CD4-positive, CD25-positive, alpha-beta regulatory T cell (primary cell): ENCODE measurements at regions not wholly inside any gene's neighbourhood (a gene's known extent, or its start where the extent isn't known, plus 50 kb on each side); places are given as distances from the start of the nearest gene placed in this dataset.

Experiments used
- ATAC-seq, 2 donors: fragments of 150-1000 bp; cut with Tn5 transposase; one replicate each; pipeline ENCODE4 v1.10.0; 2021; ENCODE audit warnings: low read depth in 2 of 2, moderate number of reproducible peaks in 2 of 2, moderate library complexity in 1 of 2
- DNase-seq, 3 donors: peaks; one replicate each; pipeline versions ENCODE4 v3.0.0 to v3.0.0-alpha.2; 2012 to 2022; ENCODE audit warnings: mixed read lengths in 1 of 3
- H3K27ac ChIP-seq: one replicate; pipeline ENCODE4 v1.7.0; 2013; ENCODE audit warnings: mild to moderate bottlenecking, low read length; ENCODE audit not compliant: insufficient read depth, poor library complexity, severe bottlenecking
- H3K27me3 ChIP-seq: one replicate; pipeline ENCODE4 v1.7.0; 2013; ENCODE audit warnings: low read length; ENCODE audit not compliant: control insufficient read depth, insufficient read depth
- H3K36me3 ChIP-seq: one replicate; pipeline ENCODE4 v1.7.0; 2013; ENCODE audit warnings: mild to moderate bottlenecking, low read length, moderate library complexity; ENCODE audit not compliant: control insufficient read depth, insufficient read depth
- H3K4me1 ChIP-seq: 2 replicates; pipeline ENCODE4 v1.7.0; 2013; ENCODE audit warnings: mild to moderate bottlenecking, low read length; ENCODE audit not compliant: insufficient read depth, control insufficient read depth, poor library complexity, severe bottlenecking
- H3K4me3 ChIP-seq: one replicate; pipeline ENCODE4 v1.7.0; 2013; ENCODE audit warnings: low read depth, mild to moderate bottlenecking, low read length, moderate library complexity
- H3K9me3 ChIP-seq, 2 experiments: 1 replicate in 1 of 2; 2 replicates in 1 of 2; pipeline ENCODE4 v1.7.0; 2013; ENCODE audit warnings: low read length in 2 of 2, mild to moderate bottlenecking in 1 of 2, moderate library complexity in 1 of 2; ENCODE audit not compliant: control insufficient read depth in 2 of 2
- H3K27ac Mint-ChIP-seq, 3 donors: one replicate each; pipeline ENCODE4 v1.8.0; 2020 to 2022; ENCODE audit warnings: mild to moderate bottlenecking in 3 of 3, mixed read lengths in 3 of 3, moderate library complexity in 2 of 3
- H3K27me3 Mint-ChIP-seq: one replicate; pipeline ENCODE4 v1.8.0; 2022; ENCODE audit warnings: mild to moderate bottlenecking, mixed read lengths
- H3K36me3 Mint-ChIP-seq: one replicate; pipeline ENCODE4 v1.8.0; 2020; ENCODE audit warnings: mixed read lengths
- H3K4me1 Mint-ChIP-seq, 4 donors: one replicate each; pipeline ENCODE4 v1.8.0; 2020 to 2022; ENCODE audit warnings: mixed read lengths in 4 of 4, mild to moderate bottlenecking in 1 of 4
- H3K4me3 Mint-ChIP-seq, 4 donors: one replicate each; pipeline ENCODE4 v1.8.0; 2020 to 2022; ENCODE audit warnings: mild to moderate bottlenecking in 4 of 4, mixed read lengths in 4 of 4, moderate library complexity in 3 of 4
- H3K9me3 Mint-ChIP-seq, 7 donors: one replicate each; pipeline ENCODE4 v1.8.0; 2020 to 2022; ENCODE audit warnings: mixed read lengths in 7 of 7, mild to moderate bottlenecking in 3 of 7, moderate library complexity in 2 of 7

GRCh38 chr1:69129538-69129937 lies 438.2 kb upstream of the LRRC7 start:
- no peaks in the 10 kb centered on the region for H3K36me3 ChIP-seq
- H3K4me1 ChIP-seq: no peaks in the 10 kb centered on the region
- Mint-ChIP-seq H3K27me3 (no peaks in the 10 kb centered on the region), H3K9me3 (peaks cover 0 to 21% (median 5%) of the 10 kb centered on the region in 7 donors), H3K36me3 (no peaks in the 10 kb centered on the region), H3K4me3 (no peak overlapping the region), H3K4me1 (no peaks in the 10 kb centered on the region), H3K27ac (no peak overlapping the region)
- H3K27ac ChIP-seq: no peak overlapping the region
- H3K27me3 ChIP-seq: no peaks in the 10 kb centered on the region
- peaks cover 0 to 1% of the 10 kb centered on the region in 2 experiments for H3K9me3 ChIP-seq
- ATAC-seq: no peak
- no peak overlapping the region for H3K4me3 ChIP-seq
- no peak for DNase-seq

- Mint-ChIP-seq H3K27ac (no peak overlapping the region), H3K27me3 (no peaks in the 10 kb centered on the region), H3K36me3 (no peaks in the 10 kb centered on the region), H3K4me3 (no peak overlapping the region), H3K9me3 (peaks cover 2 to 24% (median 5%) of the 10 kb centered on the region in 7 donors), H3K4me1 (no peaks in the 10 kb centered on the region)
- Histone ChIP-seq H3K27me3 (no peaks in the 10 kb centered on the region), H3K36me3 (no peaks in the 10 kb centered on the region), H3K9me3 (peaks cover 0 to 3% of the 10 kb centered on the region in 2 experiments), H3K4me1 (no peaks in the 10 kb centered on the region), H3K4me3 (no peak overlapping the region), H3K27ac (no peak overlapping the region)
- ATAC-seq (no peak), DNase-seq (no peak)
Measured at GRCh38 chr1:69138172-69138571, 429.6 kb upstream of the LRRC7 start.

- ATAC-seq: no peak
- peaks cover 0 to 24% (median 5%) of the 10 kb centered on the region in 7 donors for H3K9me3 Mint-ChIP-seq
- Histone ChIP-seq H3K4me3 (no peak overlapping the region), H3K36me3 (no peaks in the 10 kb centered on the region), H3K9me3 (peaks cover 0 to 3% of the 10 kb centered on the region in 2 experiments), H3K27ac (no peak overlapping the region), H3K27me3 (no peaks in the 10 kb centered on the region), H3K4me1 (no peaks in the 10 kb centered on the region)
- no peaks in the 10 kb centered on the region for H3K36me3 Mint-ChIP-seq
- H3K4me3 Mint-ChIP-seq: no peak overlapping the region
- H3K27me3 Mint-ChIP-seq: no peaks in the 10 kb centered on the region
- no peak for DNase-seq
- H3K4me1 Mint-ChIP-seq: no peaks in the 10 kb centered on the region
- no peak overlapping the region for H3K27ac Mint-ChIP-seq
Measured at GRCh38 chr1:69139007-69139406, 428.7 kb upstream of the LRRC7 start.

GRCh38 chr1:69146303-69146702 lies 421.4 kb upstream of the LRRC7 start:
- no peaks in the 10 kb centered on the region for H3K4me1 ChIP-seq
- no peak for ATAC-seq

GRCh38 chr1:69148731-69149130 lies 419.0 kb upstream of the LRRC7 start:
- no peaks in the 10 kb centered on the region for H3K36me3 ChIP-seq
- no peaks in the 10 kb centered on the region for H3K9me3 ChIP-seq
- Mint-ChIP-seq H3K36me3 (no peaks in the 10 kb centered on the region), H3K4me1 (no peaks in the 10 kb centered on the region), H3K9me3 (peaks cover 0 to 14% (median 2%) of the 10 kb centered on the region in 7 donors), H3K27ac (no peak overlapping the region), H3K4me3 (no peak overlapping the region), H3K27me3 (no peaks in the 10 kb centered on the region)
- H3K27ac ChIP-seq: no peak overlapping the region
- H3K4me3 ChIP-seq: no peak overlapping the region
- H3K4me1 ChIP-seq: no peaks in the 10 kb centered on the region
- DNase-seq: no peak
- H3K27me3 ChIP-seq: no peaks in the 10 kb centered on the region
- no peak for ATAC-seq

More at GRCh38 chr1:69146303-69146702, 421.4 kb upstream of the LRRC7 start:
- Mint-ChIP-seq H3K36me3 (no peaks in the 10 kb centered on the region), H3K27ac (no peak overlapping the region), H3K27me3 (no peaks in the 10 kb centered on the region), H3K4me1 (no peaks in the 10 kb centered on the region), H3K9me3 (peaks cover 0 to 9% (median 4%) of the 10 kb centered on the region in 7 donors), H3K4me3 (no peak overlapping the region)
- Histone ChIP-seq H3K9me3 (no peaks in the 10 kb centered on the region), H3K36me3 (no peaks in the 10 kb centered on the region), H3K27me3 (no peaks in the 10 kb centered on the region), H3K27ac (no peak overlapping the region), H3K4me3 (no peak overlapping the region)
- DNase-seq: no peak

- ATAC-seq (no peak), DNase-seq (no peak)
- Mint-ChIP-seq H3K27me3 (no peaks in the 10 kb centered on the region), H3K9me3 (peaks cover 0 to 14% (median 9%) of the 10 kb centered on the region in 7 donors), H3K4me1 (no peaks in the 10 kb centered on the region), H3K36me3 (no peaks in the 10 kb centered on the region), H3K27ac (no peak overlapping the region), H3K4me3 (no peak overlapping the region)
- no peaks in the 10 kb centered on the region for H3K9me3 ChIP-seq
- no peaks in the 10 kb centered on the region for H3K4me1 ChIP-seq
- H3K27me3 ChIP-seq: no peaks in the 10 kb centered on the region
- H3K27ac ChIP-seq: no peak overlapping the region
- H3K4me3 ChIP-seq: no peak overlapping the region
- no peaks in the 10 kb centered on the region for H3K36me3 ChIP-seq
Measured at GRCh38 chr1:69157046-69157756, 410.5 kb upstream of the LRRC7 start.

GRCh38 chr1:69163241-69163640 lies 404.5 kb upstream of the LRRC7 start:
- no peaks in the 10 kb centered on the region for H3K36me3 ChIP-seq
- no peak for ATAC-seq
- no peak for DNase-seq
- Mint-ChIP-seq H3K4me1 (no peaks in the 10 kb centered on the region), H3K27ac (no peak overlapping the region), H3K9me3 (peaks cover 1 to 24% (median 3%) of the 10 kb centered on the region in 7 donors), H3K4me3 (no peak overlapping the region), H3K27me3 (no peaks in the 10 kb centered on the region), H3K36me3 (no peaks in the 10 kb centered on the region)
- no peak overlapping the region for H3K27ac ChIP-seq
- H3K4me3 ChIP-seq: no peak overlapping the region
- H3K4me1 ChIP-seq: no peaks in the 10 kb centered on the region
- no peaks in the 10 kb centered on the region for H3K9me3 ChIP-seq
- H3K27me3 ChIP-seq: no peaks in the 10 kb centered on the region

- no peaks in the 10 kb centered on the region for H3K36me3 Mint-ChIP-seq
- Histone ChIP-seq H3K27ac (no peak overlapping the region), H3K27me3 (no peaks in the 10 kb centered on the region), H3K4me1 (no peaks in the 10 kb centered on the region), H3K4me3 (no peak overlapping the region), H3K9me3 (no peaks in the 10 kb centered on the region), H3K36me3 (no peaks in the 10 kb centered on the region)
- H3K27me3 Mint-ChIP-seq: no peaks in the 10 kb centered on the region
- ATAC-seq: no peak
- H3K27ac Mint-ChIP-seq: no peak overlapping the region
- peaks cover 1 to 24% (median 4%) of the 10 kb centered on the region in 7 donors for H3K9me3 Mint-ChIP-seq
- no peaks in the 10 kb centered on the region for H3K4me1 Mint-ChIP-seq
- H3K4me3 Mint-ChIP-seq: no peak overlapping the region
- DNase-seq: no peak
Measured at GRCh38 chr1:69163779-69164178, 403.9 kb upstream of the LRRC7 start.
